HG03108 (cell line): ENCODE measurements at regions not wholly inside any gene's neighbourhood (a gene's known extent, or its start where the extent isn't known, plus 50 kb on each side); places are given as distances from the start of the nearest gene placed in this dataset.
"Not testable (repeated sequence)": the region's sequence is repeated elsewhere in the genome, so short reads cannot be mapped to it uniquely, and the experiment has no call there.

Experiments used
- ATAC-seq: cut with Tn5 transposase; IDR thresholded peaks from one replicate; pipeline ENCODE4 v1.9.1; 2021; ENCODE audit warnings: moderate library complexity; ENCODE audit not compliant: unreplicated experiment

DNA sequence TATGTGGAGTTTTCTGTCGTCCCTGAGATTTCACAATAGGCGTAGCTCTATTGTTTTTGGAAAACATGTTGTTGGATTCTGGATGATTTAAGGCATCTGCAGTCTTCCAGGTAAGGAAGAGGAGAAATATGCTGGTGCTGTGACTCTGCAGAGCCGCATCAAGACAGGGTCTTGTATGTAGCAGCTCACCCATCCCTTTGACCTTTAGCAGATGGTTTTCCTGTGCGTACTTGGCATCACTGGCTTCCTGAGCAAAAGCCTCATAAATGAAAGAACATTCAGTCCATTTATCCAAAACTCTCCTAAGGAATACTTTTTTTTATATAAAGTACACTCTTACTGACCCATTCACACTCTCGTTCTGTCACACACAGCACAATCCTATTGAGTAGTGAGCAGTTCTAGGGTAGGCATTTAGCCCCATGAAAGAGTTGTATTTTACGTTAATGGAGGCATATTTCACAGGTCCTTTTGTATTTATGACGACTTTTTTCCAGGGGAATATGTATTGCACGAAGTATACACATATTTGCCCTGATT lies 443.9 kb downstream of the STK39 start:
- no peak for ATAC-seq

DNA sequence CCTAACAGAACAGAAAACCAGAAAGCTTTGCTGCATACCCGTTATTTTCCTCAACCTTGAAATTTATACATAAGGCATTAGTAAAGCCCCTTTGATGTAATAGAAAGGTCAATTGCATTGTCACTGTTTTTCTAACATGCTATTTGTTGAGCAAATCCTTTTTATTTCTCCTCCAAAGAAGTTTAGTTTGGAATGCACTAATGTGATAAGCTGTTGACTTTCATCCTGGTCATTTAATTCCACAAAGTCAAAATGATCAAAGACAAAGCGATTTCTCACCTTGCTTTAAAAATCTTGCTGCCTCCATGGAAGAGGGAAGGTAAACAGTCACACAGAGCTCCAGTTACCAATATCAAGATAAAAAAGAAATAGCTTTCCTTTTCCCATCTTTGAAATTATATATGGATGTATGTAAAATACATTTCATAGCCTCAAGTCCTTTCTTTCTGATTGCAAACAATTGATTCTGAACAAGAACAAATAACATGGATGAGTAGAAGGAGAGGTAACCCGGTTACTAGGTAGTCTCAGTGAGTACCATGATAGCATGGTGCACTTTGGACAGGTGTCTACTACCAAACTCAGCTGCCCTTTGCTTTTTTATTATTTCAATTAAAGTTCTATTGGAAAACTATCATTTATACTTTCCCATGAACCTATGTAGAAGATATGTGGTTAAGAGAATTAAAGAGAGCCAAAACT lies 452.7 kb downstream of the STK39 start:
- no peak for ATAC-seq

DNA sequence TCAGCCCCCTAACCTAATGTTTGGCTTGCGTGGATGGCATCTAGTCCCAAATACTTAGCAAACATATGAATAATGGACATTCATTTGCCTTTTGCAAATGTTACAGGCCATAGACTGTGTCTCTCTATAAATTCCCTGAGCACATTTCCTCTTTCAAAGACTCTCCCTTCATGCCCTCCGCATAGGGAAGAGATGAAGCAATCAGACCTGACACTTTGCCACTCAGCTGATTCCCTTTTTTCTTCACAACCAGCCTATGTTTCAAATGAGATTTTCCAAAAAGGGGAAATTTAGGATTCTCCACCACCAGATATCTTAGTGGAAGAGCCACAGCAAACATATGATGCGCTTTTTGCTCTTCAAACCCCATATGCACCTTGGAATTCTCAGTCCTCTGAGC lies 453.7 kb downstream of the STK39 start:
- no peak for ATAC-seq

DNA sequence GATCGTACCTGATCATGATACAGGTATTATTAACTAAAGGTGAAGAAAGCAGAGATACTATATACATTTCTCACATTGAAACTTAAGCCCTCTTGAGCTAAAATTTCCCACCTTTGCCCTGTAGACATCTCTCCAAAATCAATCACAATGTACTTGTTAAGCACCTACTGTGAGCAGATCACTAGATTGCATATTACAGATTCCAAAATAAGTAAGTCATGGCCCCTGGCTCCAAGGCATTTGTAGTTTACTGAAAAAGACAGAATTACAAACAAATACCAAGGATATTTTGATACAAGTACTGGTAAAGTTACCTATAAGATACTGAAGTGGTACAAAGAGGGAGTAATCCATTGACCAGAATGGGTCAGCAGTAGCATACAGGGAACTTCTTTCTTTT lies 455.3 kb downstream of the STK39 start:
- no peak for ATAC-seq

DNA sequence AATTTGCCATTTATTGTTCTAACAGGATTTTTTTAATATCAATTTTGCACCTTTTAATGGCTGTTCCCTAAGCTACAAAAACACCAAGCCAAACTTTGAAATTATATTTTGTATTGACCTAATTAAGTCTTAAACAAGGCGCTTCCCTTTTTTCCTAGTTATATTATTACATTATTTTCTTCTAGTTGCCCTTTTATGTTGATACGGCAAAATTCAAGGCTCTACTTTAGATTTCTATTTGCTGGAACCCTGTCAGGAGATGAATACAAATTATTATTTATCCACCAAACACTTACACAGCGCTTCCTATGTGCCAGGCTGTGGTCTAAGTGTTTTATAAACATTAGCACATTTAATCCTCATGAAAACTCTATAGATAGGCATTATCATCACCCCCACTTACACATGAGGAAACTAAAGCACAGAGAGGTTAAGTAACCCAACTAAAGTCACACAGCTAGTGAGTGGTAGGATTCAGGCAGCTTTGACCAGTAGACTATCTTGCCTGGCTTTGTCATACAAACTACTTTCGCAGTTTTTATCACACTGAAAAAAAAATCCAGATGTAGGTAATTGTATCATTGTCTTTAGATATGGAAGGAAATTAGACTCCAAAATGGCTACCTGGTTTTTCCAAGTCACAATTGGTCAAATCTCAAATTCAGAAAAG lies 456.5 kb downstream of the STK39 start:
- no peak for ATAC-seq

DNA sequence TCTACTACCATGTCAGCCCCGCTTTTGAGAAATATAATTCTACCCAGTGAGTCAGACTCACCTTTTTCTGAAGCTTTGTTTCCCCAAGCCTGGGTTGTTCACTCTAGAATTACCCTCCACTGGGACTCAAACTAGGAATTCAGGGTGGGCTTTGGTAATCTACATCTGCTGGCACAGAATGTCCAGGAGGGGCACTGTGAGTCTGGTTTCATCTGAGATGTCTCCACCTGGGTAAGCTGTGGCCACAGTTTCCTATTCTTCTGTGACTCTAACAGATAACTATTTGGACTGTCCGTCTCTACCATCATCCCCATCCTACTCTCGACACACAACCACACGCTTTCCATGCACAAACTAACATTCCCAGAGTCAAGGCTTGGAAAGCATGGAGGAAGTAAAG lies 457.2 kb downstream of the STK39 start:
- no peak for ATAC-seq

DNA sequence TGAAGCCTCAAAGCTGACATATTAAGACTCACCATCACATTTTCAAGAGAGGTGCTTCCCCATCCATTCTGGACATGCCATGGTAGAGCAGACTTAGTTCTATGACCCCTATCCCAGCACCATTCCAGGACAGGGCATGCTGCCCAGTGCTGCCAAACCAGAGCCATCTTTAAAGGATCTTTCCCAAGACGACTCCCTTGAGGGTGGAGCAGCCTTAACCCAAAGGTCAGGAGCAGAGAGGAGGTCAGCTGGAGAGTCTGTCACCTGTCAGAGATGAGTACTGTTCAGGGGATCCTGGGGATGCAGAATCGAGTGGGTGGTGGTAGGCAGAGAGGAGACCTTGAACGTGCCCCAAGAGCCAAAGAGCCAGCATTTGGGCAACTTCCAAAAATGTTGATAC lies 459.8 kb downstream of the STK39 start:
- no peak for ATAC-seq

DNA sequence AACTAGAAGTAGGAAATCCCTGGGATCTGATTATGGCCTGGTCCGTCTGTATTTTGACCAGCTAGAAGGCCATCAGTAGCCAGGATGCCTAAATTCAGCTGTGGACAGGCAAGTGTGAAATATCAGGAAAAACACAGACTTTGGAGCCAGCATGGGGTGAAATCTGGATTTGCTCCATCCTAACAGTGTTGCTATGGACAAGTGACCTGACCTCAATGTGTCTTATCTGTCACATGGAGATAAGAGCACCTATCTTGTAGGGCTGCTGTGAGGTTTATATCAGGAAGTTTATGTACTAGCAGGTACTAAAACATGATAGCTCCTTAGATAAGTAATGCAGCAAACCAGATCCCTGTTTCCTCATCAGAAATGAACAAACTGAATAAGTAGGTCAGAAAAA lies 460.4 kb downstream of the STK39 start:
- ATAC-seq: no peak

DNA sequence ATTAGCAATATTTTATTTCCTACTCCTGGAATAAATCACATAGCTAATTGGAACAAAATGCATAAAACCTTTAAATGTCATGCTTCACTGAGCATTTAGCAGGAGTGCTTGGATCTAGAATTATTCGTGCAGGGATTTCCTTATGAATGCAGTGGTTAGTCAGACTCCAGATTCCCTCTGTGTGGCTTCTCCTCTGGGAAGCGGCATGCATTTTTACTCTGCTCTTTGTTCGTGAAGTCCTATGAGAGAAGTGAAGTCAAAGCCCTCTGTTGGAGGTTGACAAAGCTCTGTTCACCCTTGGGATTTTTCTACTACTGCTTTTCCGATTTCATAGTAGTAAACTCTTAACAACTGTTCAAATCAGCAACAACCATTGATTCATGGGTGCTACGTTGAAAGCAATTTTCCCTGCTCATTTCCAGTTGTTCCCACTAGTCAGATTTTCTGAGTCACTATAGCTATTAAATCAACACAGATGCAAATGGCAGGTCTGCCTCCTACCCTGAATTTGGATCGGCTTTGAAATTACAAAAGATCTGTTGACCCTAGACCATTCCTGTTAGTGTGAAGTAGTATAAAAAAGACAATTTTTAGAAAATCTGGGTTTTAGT lies 461.7 kb downstream of the STK39 start:
- ATAC-seq: no peak

DNA sequence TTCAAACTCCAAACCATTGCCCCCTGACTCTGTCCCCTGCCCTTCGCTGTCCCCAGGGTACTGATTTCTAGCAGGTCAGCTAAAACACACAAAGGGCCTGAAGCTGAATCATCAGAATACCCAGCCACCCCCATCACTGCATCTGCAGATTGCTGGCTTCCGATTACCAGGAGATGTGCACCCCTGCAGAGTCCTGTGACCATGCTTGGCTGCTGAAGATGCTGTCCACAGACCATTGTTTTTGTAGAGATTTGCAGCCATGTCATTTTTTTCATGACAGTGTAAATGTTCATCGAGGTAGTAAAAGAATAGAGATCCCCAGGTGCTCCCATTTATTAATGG lies 463.3 kb downstream of the STK39 start:
- ATAC-seq: no peak

DNA sequence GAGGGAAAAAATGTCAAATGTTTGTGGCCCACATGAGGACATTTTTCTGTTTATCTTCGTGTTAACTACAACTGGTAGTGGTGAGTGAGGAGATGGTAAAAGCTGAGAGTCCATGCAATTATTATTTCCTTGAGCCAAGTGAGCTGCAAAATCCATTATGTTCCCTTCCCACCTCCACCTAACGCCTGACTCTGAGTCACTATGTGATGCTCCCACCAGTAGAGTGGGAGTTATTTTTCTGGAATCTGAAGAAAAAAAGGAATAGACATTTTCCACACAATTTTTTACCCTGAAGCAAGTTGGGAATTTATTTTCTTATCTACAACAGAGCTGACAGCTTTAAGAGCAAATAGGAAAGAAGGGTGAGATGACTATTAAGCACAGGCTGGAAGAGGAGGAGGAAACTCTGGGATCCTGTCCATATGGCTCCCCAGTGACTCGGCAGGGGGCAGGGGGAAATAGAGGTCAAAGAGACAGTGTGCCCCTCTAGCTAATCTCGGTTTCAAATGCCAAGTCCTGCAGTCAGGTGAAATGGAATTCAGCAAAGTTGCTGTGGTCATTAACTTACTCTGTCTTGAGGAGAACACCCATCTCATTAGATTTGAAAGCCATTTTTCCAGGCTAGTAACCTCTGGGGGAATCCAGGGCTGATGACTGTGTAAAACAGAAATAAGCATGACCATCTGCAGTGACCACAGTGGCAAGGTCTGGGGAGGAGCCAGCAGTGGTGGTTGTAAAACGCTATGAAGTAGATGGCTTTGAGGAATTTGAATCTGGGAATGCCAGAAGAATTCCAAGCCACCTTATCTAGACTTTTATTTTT lies 463.9 kb downstream of the STK39 start:
- ATAC-seq: no peak

DNA sequence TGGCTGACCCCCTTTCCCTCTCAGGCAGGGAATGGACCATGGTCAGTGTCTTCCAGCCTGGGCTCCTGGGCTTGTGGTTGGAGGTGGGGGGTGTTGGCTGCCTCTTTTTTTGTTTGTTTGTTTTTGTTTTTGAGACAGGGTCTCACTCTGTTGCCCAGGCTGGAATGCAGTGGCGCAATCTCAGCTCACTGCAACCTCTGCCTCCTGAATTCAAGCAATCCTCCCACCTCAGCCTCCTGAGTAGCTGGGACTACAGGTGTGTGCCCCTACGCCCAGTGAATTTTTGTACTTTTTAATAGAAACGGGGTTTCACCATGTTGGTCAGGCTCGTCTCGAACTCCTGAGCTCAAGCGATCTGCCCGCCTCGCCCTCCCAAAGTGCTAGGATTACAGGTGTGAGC lies 465.8 kb downstream of the STK39 start:
- not testable (repeated sequence) for ATAC-seq

DNA sequence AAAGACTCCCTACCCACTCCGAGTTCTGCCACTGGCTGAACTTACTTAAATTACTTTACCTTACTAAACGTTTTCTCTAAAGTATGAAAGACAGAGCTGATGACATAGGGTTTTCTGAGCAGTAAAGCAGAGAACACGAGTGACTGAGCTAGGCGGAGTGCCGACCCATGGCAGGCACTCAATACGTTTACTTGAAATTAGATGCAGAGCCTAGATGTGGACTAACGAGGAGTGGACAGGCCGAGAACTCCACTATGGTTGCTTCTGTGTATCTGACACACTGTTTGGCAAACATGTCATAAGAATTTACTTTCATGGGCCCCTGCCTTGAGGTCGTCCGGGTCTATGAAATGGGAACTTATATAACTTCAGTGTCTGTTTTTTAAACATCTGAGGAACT lies 471.0 kb downstream of the STK39 start:
- ATAC-seq: no peak

DNA sequence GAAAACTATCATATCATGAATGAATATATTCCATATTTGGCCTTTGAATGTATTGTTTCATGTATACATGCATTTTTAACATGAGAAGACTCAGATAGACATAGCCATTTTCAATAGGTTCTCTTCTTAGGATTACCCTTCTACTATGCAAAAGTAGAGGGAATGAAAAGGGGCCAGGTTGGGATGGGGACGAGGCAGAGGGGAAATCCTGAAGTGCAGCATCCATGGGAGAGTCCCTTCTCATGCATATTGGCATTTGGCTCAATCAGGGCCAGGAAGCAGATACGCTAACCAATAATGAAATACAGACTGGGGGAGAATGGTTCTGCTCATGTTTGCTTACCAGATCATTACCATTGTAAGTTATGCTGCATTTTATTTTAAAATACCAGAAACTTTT lies 475.8 kb downstream of the STK39 start:
- no peak for ATAC-seq

DNA sequence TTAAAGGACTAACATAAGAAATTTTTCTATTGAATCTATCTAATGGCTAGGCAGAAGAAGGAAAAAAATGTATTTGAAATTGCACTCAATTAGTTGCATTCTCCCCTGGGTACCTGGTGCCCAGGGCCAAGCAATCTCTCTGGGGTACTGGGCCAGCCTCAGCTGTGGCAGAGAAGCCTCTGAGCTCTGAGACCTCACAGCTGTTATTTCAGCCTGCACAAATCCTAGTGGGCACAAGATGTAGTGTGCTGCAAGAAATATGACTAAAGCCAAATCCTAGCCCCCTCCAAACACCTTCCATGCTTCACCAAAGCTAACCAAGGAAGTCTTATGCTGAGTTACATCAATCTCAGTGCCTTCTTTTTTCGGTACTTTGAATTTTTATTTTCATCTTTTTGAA lies 478.4 kb downstream of the STK39 start:
- ATAC-seq: no peak

DNA sequence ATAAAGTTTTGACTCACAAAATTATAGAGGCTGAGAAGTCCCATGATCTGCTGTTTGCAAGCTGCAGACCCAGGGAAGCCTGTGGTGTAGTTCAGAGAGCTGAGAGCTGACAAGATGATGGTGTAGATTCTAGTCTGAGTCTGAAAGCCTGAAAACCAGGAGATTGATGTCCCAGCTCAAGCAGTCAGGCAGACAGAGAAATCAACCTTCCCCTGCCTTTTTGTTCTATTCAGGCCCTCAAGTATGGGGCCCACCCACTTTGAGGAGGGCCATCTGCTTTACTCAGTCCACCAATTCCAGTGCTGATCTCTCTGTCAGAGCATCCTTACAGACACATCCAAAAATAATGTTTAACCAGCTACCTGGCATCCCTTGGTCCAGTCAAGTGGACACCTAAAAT lies 479.6 kb downstream of the STK39 start:
- no peak for ATAC-seq

DNA sequence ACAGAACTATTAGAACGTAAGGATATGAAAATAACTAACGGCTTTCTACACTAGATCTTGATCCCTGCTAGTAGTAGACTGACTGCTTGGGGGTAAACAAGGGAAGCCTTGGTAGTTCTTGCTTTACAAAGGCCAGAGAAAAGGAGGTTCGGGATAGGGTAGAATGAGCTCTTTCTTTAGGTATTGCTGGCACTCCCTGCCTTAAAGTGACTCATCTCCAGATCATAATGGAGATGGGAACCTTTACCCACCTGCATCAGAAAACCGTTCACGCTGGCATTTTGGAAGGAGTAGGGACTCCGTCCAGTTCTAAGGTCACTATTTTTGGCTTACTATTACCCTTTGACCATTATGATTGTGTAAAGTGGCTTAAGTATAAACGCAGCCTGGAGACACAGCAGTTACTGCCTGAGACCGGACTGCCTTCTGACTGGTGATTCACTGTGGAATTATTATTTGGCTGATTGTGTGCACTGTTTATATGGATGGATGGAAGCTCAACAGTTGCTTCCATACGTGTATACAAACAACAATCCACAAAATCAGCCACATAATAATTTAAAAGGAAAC lies 482.5 kb downstream of the STK39 start:
- ATAC-seq: no peak

DNA sequence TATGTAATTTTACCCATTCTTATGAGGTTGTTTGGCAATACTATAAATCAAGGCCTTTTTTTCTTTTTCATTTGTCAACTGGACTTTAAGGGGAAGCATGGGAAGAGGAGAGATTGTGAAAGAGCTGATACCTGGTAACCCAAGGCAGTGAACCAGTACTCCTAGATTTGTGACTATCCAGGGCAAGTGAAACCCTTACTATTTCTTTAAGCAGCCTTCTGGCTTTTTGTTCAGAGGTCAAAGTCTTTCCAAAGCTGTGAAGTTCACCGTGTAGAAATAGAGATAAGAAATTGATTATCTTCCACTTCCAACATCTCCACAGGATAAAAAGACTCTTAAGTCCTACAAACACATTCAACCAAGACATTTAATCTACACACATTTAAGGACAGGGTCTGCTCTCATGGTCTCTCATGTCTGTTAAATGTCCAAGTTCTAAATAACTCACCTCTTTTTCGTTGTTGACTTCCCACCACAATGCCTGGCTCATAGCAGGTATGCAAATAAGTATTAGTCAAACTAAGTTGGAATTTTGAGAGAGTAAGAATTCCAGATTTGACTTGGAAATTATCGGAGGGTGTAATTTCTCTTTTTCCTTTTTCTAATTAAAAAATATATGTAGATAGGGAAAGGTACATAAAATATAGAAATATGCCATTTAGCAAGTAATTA lies 485.8 kb downstream of the STK39 start:
- ATAC-seq: no peak

DNA sequence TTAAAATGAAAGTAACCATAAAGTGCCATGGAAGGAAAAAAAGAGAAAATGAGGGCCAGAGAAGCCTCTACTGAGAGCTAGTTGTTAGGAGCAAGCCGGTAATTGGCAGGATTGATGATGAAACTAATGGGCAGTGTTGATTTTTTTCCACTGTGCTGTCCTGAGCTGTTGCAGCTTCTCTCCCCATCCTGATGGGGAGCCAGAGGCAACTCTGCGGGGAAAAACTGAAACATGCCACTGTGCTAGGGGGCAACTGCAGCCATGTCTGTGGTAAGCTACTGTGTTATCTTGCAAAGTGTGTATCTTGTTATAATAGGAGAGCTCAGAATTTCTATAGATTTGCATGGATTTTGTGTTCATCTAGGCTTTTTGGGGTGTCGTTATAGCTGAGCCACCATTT lies 487.9 kb downstream of the STK39 start:
- no peak for ATAC-seq

DNA sequence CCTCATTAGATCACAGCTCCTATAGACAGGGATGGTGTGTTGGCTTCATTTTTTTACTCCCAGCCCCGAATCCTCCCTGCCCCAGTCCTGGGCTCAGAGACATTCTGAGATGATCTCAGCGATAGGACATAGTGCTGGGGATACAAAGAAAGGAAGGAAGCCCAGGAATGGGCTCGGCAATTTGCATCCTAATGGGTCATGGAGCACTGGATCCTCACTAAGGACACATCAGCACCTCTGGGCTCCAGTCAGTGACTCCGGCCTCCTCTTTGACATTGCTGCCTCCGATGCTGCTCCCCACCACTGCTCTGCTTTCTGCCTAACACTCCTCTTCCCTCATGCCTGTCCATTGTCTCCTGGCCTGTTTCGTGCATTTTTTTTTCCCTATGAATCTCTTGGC lies 489.1 kb downstream of the STK39 start:
- no peak for ATAC-seq

DNA sequence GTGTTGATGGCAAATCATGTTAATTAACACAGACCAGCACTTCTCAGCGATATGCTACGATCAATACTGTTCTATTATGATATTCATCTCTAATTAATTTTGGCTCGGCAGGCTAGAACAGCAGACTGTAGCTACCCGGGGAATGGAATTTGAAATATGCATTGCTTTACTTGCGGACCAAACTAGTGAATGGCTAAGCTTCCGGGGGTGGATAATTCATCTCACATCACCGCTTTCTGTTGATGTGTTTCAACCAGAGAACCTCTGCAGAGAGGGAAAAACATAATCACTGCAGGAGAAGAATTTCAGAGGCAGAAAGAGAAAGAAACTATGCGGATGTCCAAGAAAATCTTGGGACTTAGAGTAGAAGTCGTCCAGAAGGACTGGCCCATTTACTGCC lies 490.9 kb downstream of the STK39 start:
- ATAC-seq: no peak
